SK-N-SH treated with all-trans-retinoic acid at 6 μM for 48 hours (cell line): ENCODE measurements at regions not wholly inside any gene's neighbourhood (a gene's known extent, or its start where the extent isn't known, plus 50 kb on each side); places are given as distances from the start of the nearest gene placed in this dataset.

Experiments used
- ATAC-seq: fragments of 200-7000 bp; cut with Tn5 transposase; 3 replicates; pipeline ENCODE4 v1.9.1; 2020; ENCODE audit warnings: mild to moderate bottlenecking, moderate library complexity
- ARNTL ChIP-seq: fragments of 450-650 bp; formaldehyde crosslinking; IDR thresholded peaks from 2 replicates; pipeline ENCODE4 v1.5.0; 2020; ENCODE audit warnings: low read depth, mild to moderate bottlenecking, moderate library complexity, borderline replicate concordance
- BACH2 ChIP-seq: fragments of 250-450 bp; sonication (Bioruptor Pico); IDR thresholded peaks from 2 replicates; pipeline ENCODE4 v1.9.0; 2021; ENCODE audit warnings: mild to moderate bottlenecking, borderline replicate concordance
- CSDC2 ChIP-seq: fragments of 250-450 bp; sonication (Bioruptor Pico); IDR thresholded peaks from 2 replicates; pipeline ENCODE4 v1.5.0; 2020; ENCODE audit warnings: mild to moderate bottlenecking, moderate library complexity
- ESRRG ChIP-seq: fragments of 250-450 bp; sonication (Bioruptor Pico); IDR thresholded peaks from 2 replicates; pipeline ENCODE4 v1.6.1; 2021; ENCODE audit warnings: mild to moderate bottlenecking
- GLIS3 ChIP-seq: fragments of 250-450 bp; sonication (Bioruptor Pico); IDR thresholded peaks from 2 replicates; pipeline ENCODE4 v1.5.0; 2020; ENCODE audit warnings: mild to moderate bottlenecking, moderate library complexity
- ISL1 ChIP-seq: fragments of 250-450 bp; sonication (Bioruptor Pico); IDR thresholded peaks from 2 replicates; pipeline ENCODE4 v2.1.2; 2022; ENCODE audit warnings: mild to moderate bottlenecking, moderate library complexity
- OSR1 ChIP-seq: fragments of 250-450 bp; sonication (Bioruptor Pico); IDR thresholded peaks from 2 replicates; pipeline ENCODE4 v1.8.0; 2022; ENCODE audit warnings: moderate library complexity, mild to moderate bottlenecking, inconsistent platforms
- POU6F1 ChIP-seq: fragments of 250-450 bp; sonication (Bioruptor Pico); IDR thresholded peaks from 2 replicates; pipeline ENCODE4 v1.8.0; 2021; ENCODE audit warnings: low read depth, mild to moderate bottlenecking, moderate library complexity, borderline replicate concordance
- PPARA ChIP-seq: fragments of 250-450 bp; sonication (Bioruptor Pico); IDR thresholded peaks from 2 replicates; pipeline ENCODE4 v1.5.0; 2020; ENCODE audit warnings: mild to moderate bottlenecking, borderline replicate concordance
- RARB ChIP-seq: fragments of 250-450 bp; sonication (Bioruptor Pico); IDR thresholded peaks from 2 replicates; pipeline ENCODE4 v1.8.0; 2021; ENCODE audit warnings: mild to moderate bottlenecking, moderate library complexity
- SNAI2 ChIP-seq: fragments of 250-450 bp; sonication (Bioruptor Pico); IDR thresholded peaks from 2 replicates; pipeline ENCODE4 v1.5.0; 2020; ENCODE audit warnings: mild to moderate bottlenecking, moderate library complexity
- TCF4 ChIP-seq: fragments of 250-450 bp; sonication (Bioruptor Pico); IDR thresholded peaks from 2 replicates; pipeline ENCODE4 v1.8.0; 2021; ENCODE audit warnings: mild to moderate bottlenecking, moderate library complexity, borderline replicate concordance
- TOX ChIP-seq: fragments of 250-450 bp; sonication (Bioruptor Pico); IDR thresholded peaks from 2 replicates; pipeline ENCODE4 v1.8.0; 2021; ENCODE audit warnings: mild to moderate bottlenecking, moderate library complexity, borderline replicate concordance
- ZC3H10 ChIP-seq: fragments of 250-450 bp; sonication (Bioruptor Pico); IDR thresholded peaks from 2 replicates; pipeline ENCODE4 v1.5.1; 2021; ENCODE audit warnings: mild to moderate bottlenecking, moderate library complexity
- ZFP3 ChIP-seq: fragments of 250-450 bp; sonication (Bioruptor Pico); IDR thresholded peaks from 2 replicates; pipeline ENCODE4 v1.5.0; 2020; ENCODE audit warnings: mild to moderate bottlenecking, moderate library complexity
- ZFP30 ChIP-seq: fragments of 450-650 bp; formaldehyde crosslinking; IDR thresholded peaks from 2 replicates; pipeline ENCODE4 v1.5.0; 2022; ENCODE audit warnings: mild to moderate bottlenecking, moderate library complexity
- ZNF565 ChIP-seq: fragments of 450-650 bp; formaldehyde crosslinking; conservative IDR thresholded peaks from 2 replicates; pipeline ENCODE4 v1.5.0; 2020; ENCODE audit warnings: low read depth, mild to moderate bottlenecking, moderate library complexity
- ZNF70 ChIP-seq: fragments of 450-650 bp; formaldehyde crosslinking; IDR thresholded peaks from 2 replicates; pipeline ENCODE4 v1.5.0; 2020; ENCODE audit warnings: mild to moderate bottlenecking, moderate library complexity
- ZNF8 ChIP-seq: fragments of 450-650 bp; formaldehyde crosslinking; IDR thresholded peaks from 2 replicates; pipeline ENCODE4 v1.5.0; 2020; ENCODE audit warnings: mild to moderate bottlenecking, moderate library complexity
- TF ChIP-seq, protein P1 (sequence below): fragments of 250-450 bp; sonication (Bioruptor Pico); IDR thresholded peaks from 2 replicates; pipeline ENCODE4 v1.5.1; 2020; ENCODE audit warnings: low read depth, mild to moderate bottlenecking, moderate library complexity
- TF ChIP-seq, protein P2 (sequence below): fragments of 250-450 bp; sonication (Bioruptor Pico); IDR thresholded peaks from 2 replicates; pipeline ENCODE4 v1.5.1; 2021; ENCODE audit warnings: mild to moderate bottlenecking, moderate library complexity

GRCh38 chr20:58149437-58150091 is 78.9 kb downstream of the ANKRD60 start:
- ATAC-seq: no peak
- TF ChIP-seq ARNTL (CRISPR knock-in tag): no peak
- no peak for TF ChIP-seq ZNF565 (CRISPR knock-in tag)
- TF ChIP-seq OSR1: no peak
- TF ChIP-seq TOX (CRISPR knock-in tag): no peak
- no peak for TF ChIP-seq ZNF8 (CRISPR knock-in tag)
- no peak for TF ChIP-seq BACH2 (CRISPR knock-in tag)
- TF ChIP-seq ZFP3 (CRISPR knock-in tag): no peak
- TF ChIP-seq PPARA (CRISPR knock-in tag): no peak
- no peak for TF ChIP-seq ZFP30
- TF ChIP-seq, protein P1, sequence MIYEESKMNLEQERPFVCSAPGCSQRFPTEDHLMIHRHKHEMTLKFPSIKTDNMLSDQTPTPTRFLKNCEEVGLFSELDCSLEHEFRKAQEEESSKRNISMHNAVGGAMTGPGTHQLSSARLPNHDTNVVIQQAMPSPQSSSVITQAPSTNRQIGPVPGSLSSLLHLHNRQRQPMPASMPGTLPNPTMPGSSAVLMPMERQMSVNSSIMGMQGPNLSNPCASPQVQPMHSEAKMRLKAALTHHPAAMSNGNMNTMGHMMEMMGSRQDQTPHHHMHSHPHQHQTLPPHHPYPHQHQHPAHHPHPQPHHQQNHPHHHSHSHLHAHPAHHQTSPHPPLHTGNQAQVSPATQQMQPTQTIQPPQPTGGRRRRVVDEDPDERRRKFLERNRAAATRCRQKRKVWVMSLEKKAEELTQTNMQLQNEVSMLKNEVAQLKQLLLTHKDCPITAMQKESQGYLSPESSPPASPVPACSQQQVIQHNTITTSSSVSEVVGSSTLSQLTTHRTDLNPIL (CRISPR knock-in tag): no peak
- no peak for TF ChIP-seq ZC3H10
- TF ChIP-seq ESRRG (CRISPR knock-in tag): no peak
- TF ChIP-seq ISL1 (CRISPR knock-in tag): no peak
- TF ChIP-seq GLIS3 (CRISPR knock-in tag): no peak
- no peak for TF ChIP-seq ZNF70 (CRISPR knock-in tag)
- no peak for TF ChIP-seq RARB (CRISPR knock-in tag)
- no peak for TF ChIP-seq SNAI2
- TF ChIP-seq CSDC2: no peak
- TF ChIP-seq TCF4 (CRISPR knock-in tag): no peak

- no peak for TF ChIP-seq ESRRG (CRISPR knock-in tag)
- TF ChIP-seq ZNF565 (CRISPR knock-in tag): no peak
- TF ChIP-seq ZNF70 (CRISPR knock-in tag): no peak
- TF ChIP-seq, protein P1 (CRISPR knock-in tag): no peak
- no peak for TF ChIP-seq TOX (CRISPR knock-in tag)
- no peak for TF ChIP-seq ZFP3 (CRISPR knock-in tag)
- TF ChIP-seq BACH2 (CRISPR knock-in tag): no peak
- TF ChIP-seq, protein P2, sequence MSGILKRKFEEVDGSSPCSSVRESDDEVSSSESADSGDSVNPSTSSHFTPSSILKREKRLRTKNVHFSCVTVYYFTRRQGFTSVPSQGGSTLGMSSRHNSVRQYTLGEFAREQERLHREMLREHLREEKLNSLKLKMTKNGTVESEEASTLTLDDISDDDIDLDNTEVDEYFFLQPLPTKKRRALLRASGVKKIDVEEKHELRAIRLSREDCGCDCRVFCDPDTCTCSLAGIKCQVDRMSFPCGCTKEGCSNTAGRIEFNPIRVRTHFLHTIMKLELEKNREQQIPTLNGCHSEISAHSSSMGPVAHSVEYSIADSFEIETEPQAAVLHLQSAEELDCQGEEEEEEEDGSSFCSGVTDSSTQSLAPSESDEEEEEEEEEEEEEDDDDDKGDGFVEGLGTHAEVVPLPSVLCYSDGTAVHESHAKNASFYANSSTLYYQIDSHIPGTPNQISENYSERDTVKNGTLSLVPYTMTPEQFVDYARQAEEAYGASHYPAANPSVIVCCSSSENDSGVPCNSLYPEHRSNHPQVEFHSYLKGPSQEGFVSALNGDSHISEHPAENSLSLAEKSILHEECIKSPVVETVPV: no peak
- TF ChIP-seq CSDC2: no peak
- TF ChIP-seq GLIS3 (CRISPR knock-in tag): no peak
- no peak for ATAC-seq
These were observed 79.6 kb downstream of the ANKRD60 start for GRCh38 chr20:58148891-58149290.

- no peak for ATAC-seq
- TF ChIP-seq BACH2 (CRISPR knock-in tag) (no peak), OSR1 (no peak), ARNTL (CRISPR knock-in tag) (no peak)
- TF ChIP-seq, protein P1 (CRISPR knock-in tag): no peak
These were observed 80.7 kb downstream of the ANKRD60 start for GRCh38 chr20:58147628-58148370.

- TF ChIP-seq POU6F1 (CRISPR knock-in tag) (no peak), ZFP3 (CRISPR knock-in tag) (no peak), TCF4 (CRISPR knock-in tag) (no peak)
- TF ChIP-seq, all 23 proteins: peak for 0
- ATAC-seq: no peak
These were observed 81.7 kb downstream of the ANKRD60 start for GRCh38 chr20:58146746-58147140.
